ENCODE measurements at regions not wholly inside any gene's neighbourhood (a gene's known extent, or its start where the extent isn't known, plus 50 kb on each side); places are given as distances from the start of the nearest gene placed in this dataset.

DNA sequence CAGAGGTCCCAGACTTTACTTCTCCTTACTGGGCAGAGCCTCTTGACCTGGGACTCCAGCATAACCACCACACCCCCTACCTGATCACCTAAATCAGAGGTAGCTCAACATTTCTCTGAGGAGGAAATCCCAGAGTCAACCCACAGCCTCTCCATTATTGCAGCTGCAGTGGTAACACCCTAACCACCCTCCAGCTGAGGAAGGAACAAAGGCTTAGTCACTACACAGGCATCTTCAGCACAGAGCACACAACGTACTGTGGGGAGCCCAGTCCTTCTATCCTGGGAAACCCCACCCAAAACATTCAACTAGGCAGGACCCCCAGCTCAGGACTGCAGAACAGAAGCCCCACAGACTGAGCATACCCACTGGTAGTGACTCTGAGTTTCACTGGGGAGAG is 824.7 kb upstream of the SLITRK5 start:
- Histone ChIP-seq H3K4me1 (ENCODE audit: control insufficient read depth, extremely low read depth, insufficient read depth, low read length) (no peaks in the 10 kb centered on the region), H4K20me1 (replicated peaks; ENCODE audit: control insufficient read depth, extremely low read depth, insufficient read depth, low read length) (no peaks in the 10 kb centered on the region), H3K4me3 (replicated peaks in 1 of 3; ENCODE audit: insufficient read depth in 1 of 3, low read depth in 1 of 3, low read length in 3 of 3) (no peak overlapping the region), H3K27me3 (ENCODE audit: control insufficient read depth in 2 of 2, insufficient read depth in 2 of 2, low read length in 2 of 2) (no peaks in the 10 kb centered on the region), H3K9ac (replicated peaks; ENCODE audit: extremely low read depth, insufficient read depth, low read length) (no peak overlapping the region), H3K36me3 (ENCODE audit: control insufficient read depth in 2 of 2, extremely low read depth in 1 of 2, insufficient read depth in 2 of 2, low read length in 2 of 2) (no peaks in the 10 kb centered on the region), H3K27ac (ENCODE audit: insufficient read depth, low read depth, low read length) (no peak overlapping the region), H3K9me1 (replicated peaks; ENCODE audit: control insufficient read depth, extremely low read depth, insufficient read depth, low read length) (no peaks in the 10 kb centered on the region), H3K4me2 (ENCODE audit: insufficient read depth, low read length) (no peak overlapping the region), H3K9me3 (replicated peaks; ENCODE audit: control insufficient read depth, insufficient read depth, low read length) (peaks cover 2% of the 10 kb centered on the region), H3K79me2 (ENCODE audit: control insufficient read depth, insufficient read depth, low read length) (no peaks in the 10 kb centered on the region), H2AFZ (ENCODE audit: low read depth, low read length) (no peak overlapping the region)
- intact Hi-C loops (cut with micrococcal nuclease) (no loop called here), dilution Hi-C loops (cut with MboI; ENCODE audit: extremely low pct_ligation_motif_present, low sequenced_read_pairs) (no loop called here)
- POLR2A ChIA-PET = no interaction called here
- TF ChIP-seq GATA2 (IDR thresholded peaks at IDR 0.05; ENCODE audit: insufficient read depth, insufficient read length, low read depth, low read length) = no peak
- TF ChIP-seq POLR2AphosphoS5 (IDR thresholded peaks at IDR 0.05; ENCODE audit: insufficient read depth, low read depth, low read length) = no peak
- TF ChIP-seq FOS (IDR thresholded peaks at IDR 0.05; ENCODE audit: borderline replicate concordance, insufficient read depth, low read length) = no peak
- TF ChIP-seq, protein P1, sequence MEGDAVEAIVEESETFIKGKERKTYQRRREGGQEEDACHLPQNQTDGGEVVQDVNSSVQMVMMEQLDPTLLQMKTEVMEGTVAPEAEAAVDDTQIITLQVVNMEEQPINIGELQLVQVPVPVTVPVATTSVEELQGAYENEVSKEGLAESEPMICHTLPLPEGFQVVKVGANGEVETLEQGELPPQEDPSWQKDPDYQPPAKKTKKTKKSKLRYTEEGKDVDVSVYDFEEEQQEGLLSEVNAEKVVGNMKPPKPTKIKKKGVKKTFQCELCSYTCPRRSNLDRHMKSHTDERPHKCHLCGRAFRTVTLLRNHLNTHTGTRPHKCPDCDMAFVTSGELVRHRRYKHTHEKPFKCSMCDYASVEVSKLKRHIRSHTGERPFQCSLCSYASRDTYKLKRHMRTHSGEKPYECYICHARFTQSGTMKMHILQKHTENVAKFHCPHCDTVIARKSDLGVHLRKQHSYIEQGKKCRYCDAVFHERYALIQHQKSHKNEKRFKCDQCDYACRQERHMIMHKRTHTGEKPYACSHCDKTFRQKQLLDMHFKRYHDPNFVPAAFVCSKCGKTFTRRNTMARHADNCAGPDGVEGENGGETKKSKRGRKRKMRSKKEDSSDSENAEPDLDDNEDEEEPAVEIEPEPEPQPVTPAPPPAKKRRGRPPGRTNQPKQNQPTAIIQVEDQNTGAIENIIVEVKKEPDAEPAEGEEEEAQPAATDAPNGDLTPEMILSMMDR (IDR thresholded peaks at IDR 0.05; ENCODE audit: extremely low read depth in 1 of 2, insufficient read depth in 1 of 2, low read depth in 1 of 2, low read length in 2 of 2) = no peak
- no peak for TF ChIP-seq POLR2A (IDR thresholded peaks at IDR 0.05; ENCODE audit: low read depth, low read length)
- no peak for TF ChIP-seq EZH2 (IDR thresholded peaks at IDR 0.05; ENCODE audit: borderline replicate concordance, low read depth, low read length, severe bottlenecking)
- TF ChIP-seq, protein P2, sequence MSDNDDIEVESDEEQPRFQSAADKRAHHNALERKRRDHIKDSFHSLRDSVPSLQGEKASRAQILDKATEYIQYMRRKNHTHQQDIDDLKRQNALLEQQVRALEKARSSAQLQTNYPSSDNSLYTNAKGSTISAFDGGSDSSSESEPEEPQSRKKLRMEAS (IDR thresholded peaks at IDR 0.05; ENCODE audit: insufficient read depth, insufficient read length) = no peak
- TF ChIP-seq JUN (IDR thresholded peaks at IDR 0.05; ENCODE audit: borderline replicate concordance, insufficient read depth, insufficient read length, low read depth) = no peak
- no peak for TF ChIP-seq MYC (IDR thresholded peaks at IDR 0.05; ENCODE audit: low read depth, low read length)
- BruUV-seq (replicated peaks) = no TSS peak
- no peak for DNase-seq (ENCODE audit: low read depth, low spot score)
- FAIRE-seq = no peak
- CTCF ChIA-PET = no interaction called here
